HEK293T (cell line): ENCODE measurements at regions not wholly inside any gene's neighbourhood (a gene's known extent, or its start where the extent isn't known, plus 50 kb on each side); places are given as distances from the start of the nearest gene placed in this dataset.

Source experiments
- CTCF ChIA-PET: fragments of 350-600 bp; formaldehyde crosslinking; extraction: SDS; loops from one replicate; lab custom pipeline; 2021; ENCODE audit warnings: antibody characterized with exemption, inconsistent platforms; lab: Yijun Ruan, JAX
- POLR2A ChIA-PET: fragments of 350-600 bp; formaldehyde crosslinking; extraction: SDS; loops from one replicate; lab custom pipeline; 2020; ENCODE audit warnings: antibody characterized with exemption, inconsistent platforms; lab: Yijun Ruan, JAX
- DNase-seq: peaks from one replicate; pipeline ENCODE4 v3.0.0; 2012; ENCODE audit warnings: mixed read lengths; ENCODE audit errors: extremely low spot score
- ARNT ChIP-seq: fragments of 450-650 bp; IDR thresholded peaks from 2 replicates; pipeline ENCODE4 v1.6.1; 2017; ENCODE audit warnings: mild to moderate bottlenecking
- BHLHE40 ChIP-seq: fragments of 450-650 bp; IDR thresholded peaks from 2 replicates; pipeline ENCODE4 v1.6.1; 2016; ENCODE audit warnings: mild to moderate bottlenecking, moderate library complexity, borderline replicate concordance
- CTBP1 ChIP-seq: fragments of 450-650 bp; IDR thresholded peaks from 2 replicates; pipeline ENCODE4 v1.6.1; 2016; ENCODE audit warnings: borderline replicate concordance
- ELF4 ChIP-seq: fragments of 450-650 bp; IDR thresholded peaks from 2 replicates; pipeline ENCODE4 v1.6.1; 2017; ENCODE audit warnings: antibody characterized with exemption
- FOXA1 ChIP-seq: fragments of 450-650 bp; IDR thresholded peaks from 2 replicates; pipeline ENCODE4 v1.6.1; 2016; ENCODE audit warnings: mild to moderate bottlenecking
- FOXK2 ChIP-seq: fragments of 450-650 bp; IDR thresholded peaks from 2 replicates; pipeline ENCODE4 v1.6.1; 2016; ENCODE audit warnings: mild to moderate bottlenecking
- FOXM1 ChIP-seq: fragments of 450-650 bp; IDR thresholded peaks from 2 replicates; pipeline ENCODE4 v1.6.1; 2017; ENCODE audit warnings: mild to moderate bottlenecking, borderline replicate concordance
- HDGF ChIP-seq: fragments of 450-650 bp; IDR thresholded peaks from 2 replicates; pipeline ENCODE4 v1.6.1; 2017; ENCODE audit warnings: antibody characterized with exemption, borderline replicate concordance
- L3MBTL2 ChIP-seq: fragments of 450-650 bp; conservative IDR thresholded peaks from 2 replicates; pipeline ENCODE4 v1.6.1; 2016; ENCODE audit warnings: mild to moderate bottlenecking
- LEF1 ChIP-seq: fragments of 450-650 bp; IDR thresholded peaks from 2 replicates; pipeline ENCODE4 v1.6.1; 2017; ENCODE audit warnings: mild to moderate bottlenecking, borderline replicate concordance
- NFRKB ChIP-seq: fragments of 450-650 bp; IDR thresholded peaks from 2 replicates; pipeline ENCODE4 v1.6.1; 2016; ENCODE audit warnings: mild to moderate bottlenecking, moderate library complexity
- PKNOX1 ChIP-seq: fragments of 450-650 bp; IDR thresholded peaks from 2 replicates; pipeline ENCODE4 v1.6.1; 2016
- SP1 ChIP-seq: fragments of 450-650 bp; IDR thresholded peaks from 2 replicates; pipeline ENCODE4 v1.6.1; 2017
- SUZ12 ChIP-seq: fragments of 450-650 bp; IDR thresholded peaks from 2 replicates; pipeline ENCODE4 v1.6.1; 2016; ENCODE audit warnings: mild to moderate bottlenecking
- TARDBP ChIP-seq: fragments of 450-650 bp; IDR thresholded peaks from 2 replicates; pipeline ENCODE4 v1.6.1; 2016
- ZNF384 ChIP-seq: fragments of 450-650 bp; IDR thresholded peaks from 2 replicates; pipeline ENCODE4 v1.6.1; 2016

GRCh38 chr4:34271479-34272355 lies 1972.6 kb downstream of the ARAP2 start:
- DNase-seq = no peak
- TF ChIP-seq CTBP1 (no peak), LEF1 (no peak), SP1 (no peak), ELF4 (no peak), SUZ12 (no peak), FOXK2 (no peak), ARNT (no peak), L3MBTL2 (no peak), TARDBP (no peak), BHLHE40 (no peak), NFRKB (no peak), FOXM1 (no peak), HDGF (no peak), PKNOX1 (no peak), ZNF384 (no peak), FOXA1 (no peak)
- CTCF ChIA-PET = no interaction called here
- POLR2A ChIA-PET = no interaction called here

DNA sequence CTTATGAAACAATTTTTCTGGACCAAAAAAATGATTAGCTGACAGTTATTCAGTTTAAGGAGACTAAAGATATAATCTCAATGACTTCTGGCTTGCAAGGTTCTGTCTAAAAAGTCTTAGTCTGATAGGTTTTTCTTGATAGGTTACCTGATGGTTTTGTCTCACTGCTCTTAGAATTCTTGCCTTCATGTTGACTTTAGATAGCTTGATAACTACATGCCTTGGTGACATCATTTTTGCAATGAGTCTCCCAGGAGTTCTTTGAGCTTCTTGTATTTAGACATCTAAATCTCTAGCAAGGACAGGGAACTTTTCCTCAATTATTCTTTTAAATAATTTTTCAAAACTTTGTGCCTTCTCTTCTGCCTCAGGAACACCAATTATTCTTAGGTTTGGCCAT lies 1965.3 kb downstream of the ARAP2 start:
- POLR2A ChIA-PET = no interaction called here
- CTCF ChIA-PET = no interaction called here
- DNase-seq = no peak
- TF ChIP-seq FOXA1 = no peak
- no peak for TF ChIP-seq SP1
- TF ChIP-seq ARNT = no peak
- no peak for TF ChIP-seq TARDBP
- no peak for TF ChIP-seq BHLHE40
- no peak for TF ChIP-seq ELF4

DNA sequence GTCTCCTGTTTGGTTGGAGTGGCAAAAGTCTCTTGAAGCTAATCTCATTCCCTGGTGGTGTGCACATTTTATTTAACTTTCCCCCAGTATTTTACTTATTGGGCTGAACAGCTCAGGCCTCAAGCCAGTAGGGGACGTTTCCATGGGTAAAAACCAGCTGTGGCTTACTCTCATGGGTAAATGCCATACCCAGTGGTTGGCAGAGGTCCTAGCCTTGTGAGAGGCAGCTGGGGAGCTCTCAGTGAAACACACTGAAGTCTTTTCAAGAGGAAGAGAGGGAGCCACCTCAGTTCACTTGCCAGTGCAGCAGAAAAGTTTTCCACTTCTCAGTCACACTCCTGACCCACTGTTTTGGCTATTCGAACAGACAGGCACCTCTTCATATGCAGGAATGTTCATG lies 1964.2 kb downstream of the ARAP2 start:
- ChIA-PET POLR2A (no interaction called here), CTCF (no interaction called here)
- TF ChIP-seq NFRKB = no peak
- no peak for TF ChIP-seq FOXM1
- DNase-seq = no peak

- POLR2A ChIA-PET = no interaction called here
- TF ChIP-seq FOXM1 (no peak), L3MBTL2 (no peak), BHLHE40 (no peak), LEF1 (no peak), ARNT (no peak), SUZ12 (no peak), ELF4 (no peak)
- CTCF ChIA-PET = no interaction called here
- no peak for DNase-seq
These were observed 1962.5 kb downstream of the ARAP2 start for GRCh38 chr4:34281826-34282225.

- no peak for DNase-seq
- TF ChIP-seq SUZ12 (no peak), NFRKB (no peak), ELF4 (no peak), FOXM1 (no peak), SP1 (no peak), TARDBP (no peak), PKNOX1 (no peak), FOXK2 (no peak), CTBP1 (no peak), L3MBTL2 (no peak), ZNF384 (no peak), BHLHE40 (no peak)
- ChIA-PET CTCF (no interaction called here), POLR2A (no interaction called here)
These were observed 1954.8 kb downstream of the ARAP2 start for GRCh38 chr4:34289489-34289888.

DNA sequence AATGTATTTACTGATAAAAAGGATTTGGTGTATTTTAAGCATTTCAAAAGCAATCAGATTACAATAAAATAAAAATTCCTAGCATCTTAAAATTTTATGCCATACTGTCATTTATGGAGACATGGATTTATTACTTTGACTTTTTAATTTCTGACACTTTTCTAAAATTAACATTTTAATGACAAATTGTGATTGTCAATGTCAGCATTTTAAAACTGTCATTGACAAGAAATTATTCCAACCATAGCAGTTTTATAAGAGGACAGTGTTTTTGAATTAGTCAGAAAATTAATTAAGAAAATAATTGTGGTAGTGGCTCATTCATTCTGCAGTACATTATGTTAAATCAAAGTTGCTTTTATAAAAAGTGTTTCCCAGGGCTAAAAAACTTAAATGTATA lies 1954.4 kb downstream of the ARAP2 start:
- TF ChIP-seq NFRKB (no peak), SP1 (no peak), ARNT (no peak), PKNOX1 (no peak), TARDBP (no peak)
- ChIA-PET POLR2A (no interaction called here), CTCF (no interaction called here)
- DNase-seq = no peak

- POLR2A ChIA-PET = no interaction called here
- TF ChIP-seq ELF4 (no peak), ZNF384 (no peak), FOXK2 (no peak), BHLHE40 (no peak), HDGF (no peak), SUZ12 (no peak), L3MBTL2 (no peak), FOXA1 (no peak), PKNOX1 (no peak), CTBP1 (no peak), SP1 (no peak), FOXM1 (no peak), LEF1 (no peak), NFRKB (no peak), ARNT (no peak), TARDBP (no peak)
- CTCF ChIA-PET = no interaction called here
- no peak for DNase-seq
These were observed 1950.9 kb downstream of the ARAP2 start for GRCh38 chr4:34293459-34293858.
